GM18858 (cell line): ENCODE measurements at regions not wholly inside any gene's neighbourhood (a gene's known extent, or its start where the extent isn't known, plus 50 kb on each side); places are given as distances from the start of the nearest gene placed in this dataset.
"Not testable (repeated sequence)": the region's sequence is repeated elsewhere in the genome, so short reads cannot be mapped to it uniquely, and the experiment has no call there.

Source experiments
- ATAC-seq: cut with Tn5 transposase; IDR thresholded peaks from one replicate; pipeline ENCODE4 v1.9.1; 2021; ENCODE audit not compliant: unreplicated experiment

DNA sequence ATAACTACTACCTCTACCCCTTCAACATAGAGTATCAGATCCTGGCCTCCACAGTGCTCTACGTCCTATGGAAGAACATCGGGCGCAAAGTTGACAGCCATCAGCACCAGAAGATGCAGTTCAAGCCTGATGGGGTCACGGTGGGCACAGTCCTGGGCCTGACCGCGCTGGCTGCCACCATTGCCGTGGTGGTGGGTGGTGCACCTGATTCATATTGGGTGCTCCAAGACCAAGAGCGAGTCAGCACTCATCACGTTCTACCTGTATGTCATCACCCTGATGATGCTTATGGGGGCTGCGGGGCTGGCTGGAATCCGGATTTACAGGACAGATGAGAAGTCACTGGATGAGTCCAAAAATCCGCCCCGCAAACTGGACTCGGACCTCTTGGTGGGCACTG lies 846.4 kb downstream of the RPIA start:
- ATAC-seq: not testable (repeated sequence)

DNA sequence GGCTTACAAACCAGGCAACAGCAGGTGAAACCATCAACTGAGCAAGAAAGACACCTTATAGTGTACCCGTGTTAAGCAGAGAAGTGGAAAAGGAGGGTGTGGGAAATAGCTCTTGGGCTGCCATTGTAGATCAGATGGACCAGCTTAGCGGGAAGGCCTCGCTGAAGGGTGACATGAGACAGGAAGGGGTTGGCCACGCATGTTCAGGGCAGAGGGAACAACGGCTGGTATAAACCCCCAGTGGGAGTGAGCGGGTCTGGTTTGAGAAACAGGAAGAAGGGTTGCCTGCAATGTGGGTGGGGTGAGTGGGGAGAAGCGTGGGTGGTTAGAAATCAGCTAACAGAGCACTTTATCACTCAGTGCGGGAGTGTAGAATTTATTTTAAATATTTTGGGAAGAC lies 852.6 kb downstream of the RPIA start:
- ATAC-seq: not testable (repeated sequence)

DNA sequence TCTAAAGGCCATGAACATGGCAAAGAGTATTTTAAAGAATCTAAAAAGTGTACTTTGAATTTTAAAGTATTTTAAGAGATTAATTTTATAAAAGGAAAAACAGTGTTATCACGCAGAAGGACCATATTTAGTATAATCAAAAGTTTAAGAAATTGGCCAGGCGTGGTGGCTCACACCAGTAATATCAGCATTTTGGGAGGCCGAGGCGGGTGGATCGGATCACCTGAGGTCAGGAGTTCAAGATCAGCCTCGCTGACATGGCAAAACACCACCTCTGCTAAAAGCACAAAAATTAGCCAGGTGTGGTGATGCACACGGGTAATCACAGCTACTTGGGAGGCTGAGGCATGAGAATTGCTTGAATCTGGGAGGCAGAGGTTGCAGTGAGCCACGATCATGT lies 887.7 kb downstream of the RPIA start:
- not testable (repeated sequence) for ATAC-seq

DNA sequence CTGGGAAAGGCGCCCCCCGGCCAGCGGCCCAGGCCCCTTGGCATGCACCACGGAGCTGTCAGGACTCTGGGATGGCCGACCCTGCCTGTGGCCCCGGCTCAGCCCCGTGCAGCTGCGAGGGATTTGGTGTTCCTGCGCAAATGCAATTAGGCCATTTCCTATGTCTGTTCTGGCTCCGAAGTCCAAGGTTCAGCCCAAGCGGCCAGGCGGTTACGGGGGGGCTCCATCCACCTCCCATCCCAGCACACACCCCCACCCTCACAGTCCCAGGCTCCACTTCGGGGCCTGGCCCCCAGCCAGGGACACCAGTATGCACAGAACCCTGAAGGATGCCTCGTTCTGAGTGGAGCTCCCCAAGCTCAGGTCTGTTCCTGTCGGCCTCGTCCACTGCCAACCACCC lies 891.3 kb downstream of the RPIA start:
- ATAC-seq: not testable (repeated sequence)

DNA sequence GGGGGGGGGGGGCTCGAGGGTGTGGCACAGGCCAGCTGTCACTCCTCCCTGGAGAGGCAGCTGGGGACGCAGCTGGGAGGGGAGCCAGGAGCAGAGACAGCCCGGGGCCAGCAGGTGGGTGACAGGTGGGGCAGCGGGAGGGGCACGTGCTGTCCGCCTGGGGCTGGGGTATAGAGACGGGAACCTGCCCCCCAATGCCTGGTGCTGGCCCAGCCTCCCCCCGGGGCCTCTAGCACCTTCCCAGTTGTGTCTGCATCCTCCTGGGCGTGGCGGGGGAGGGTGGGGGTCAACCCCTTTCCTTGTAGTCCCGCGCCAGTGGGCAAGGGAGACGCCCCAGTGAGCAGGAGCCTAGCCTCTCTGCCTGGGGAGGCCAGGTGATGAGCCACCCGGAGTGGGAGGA lies 892.6 kb downstream of the RPIA start:
- not testable (repeated sequence) for ATAC-seq

DNA sequence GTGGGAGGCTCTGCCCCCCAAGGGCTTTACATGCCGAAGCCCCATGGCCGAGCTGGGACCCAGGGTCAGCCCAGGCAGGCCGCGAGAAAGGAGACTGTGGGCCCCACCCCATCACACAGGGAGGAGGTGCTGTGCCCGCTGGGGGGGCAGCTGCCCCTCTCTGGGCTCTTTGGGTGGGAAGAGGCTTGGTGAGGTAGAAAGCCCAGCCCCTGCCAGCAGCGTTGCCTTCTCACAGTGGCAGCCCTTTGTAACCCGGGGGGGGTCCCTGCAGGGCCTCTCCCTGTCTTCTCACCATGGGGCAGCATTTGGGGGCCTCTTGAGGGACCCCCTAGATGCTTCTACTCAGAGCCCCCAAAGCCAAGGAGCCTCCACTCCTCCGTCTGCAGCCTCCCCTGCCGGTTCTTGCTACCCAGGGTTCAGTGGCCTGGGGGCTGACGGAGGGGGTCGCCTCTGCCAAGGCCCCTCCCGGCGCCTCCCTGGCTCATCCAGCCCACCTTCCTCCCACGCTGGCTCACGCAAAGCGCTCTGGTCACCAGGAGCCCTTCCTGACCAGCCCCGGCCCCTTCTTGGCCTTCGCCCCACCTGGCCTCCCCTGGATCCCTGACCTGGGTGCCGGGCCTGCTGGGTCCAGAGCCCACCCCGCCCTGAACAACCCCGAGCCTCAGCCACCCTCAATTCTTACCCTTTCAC lies 893.5 kb downstream of the RPIA start:
- not testable (repeated sequence) for ATAC-seq

DNA sequence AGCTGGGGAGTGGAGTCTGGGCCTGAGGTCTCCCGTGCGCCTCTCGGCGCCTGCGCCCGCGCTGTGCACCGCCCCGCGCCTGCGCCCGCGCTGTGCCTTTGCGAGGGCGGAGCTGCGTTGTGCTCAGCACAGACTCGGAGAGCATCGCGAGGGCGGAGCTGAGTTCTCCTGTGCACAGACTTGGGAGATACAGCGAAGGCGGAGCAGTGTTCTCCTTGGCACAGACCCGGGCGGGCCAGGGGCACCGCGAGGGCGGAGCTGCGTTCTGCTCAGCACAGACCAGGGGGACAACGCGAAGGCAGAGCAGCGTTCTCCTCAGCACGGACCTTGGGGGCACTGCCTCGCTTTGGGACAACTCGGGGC lies 894.1 kb downstream of the RPIA start:
- peak; percentile 98 for ATAC-seq

DNA sequence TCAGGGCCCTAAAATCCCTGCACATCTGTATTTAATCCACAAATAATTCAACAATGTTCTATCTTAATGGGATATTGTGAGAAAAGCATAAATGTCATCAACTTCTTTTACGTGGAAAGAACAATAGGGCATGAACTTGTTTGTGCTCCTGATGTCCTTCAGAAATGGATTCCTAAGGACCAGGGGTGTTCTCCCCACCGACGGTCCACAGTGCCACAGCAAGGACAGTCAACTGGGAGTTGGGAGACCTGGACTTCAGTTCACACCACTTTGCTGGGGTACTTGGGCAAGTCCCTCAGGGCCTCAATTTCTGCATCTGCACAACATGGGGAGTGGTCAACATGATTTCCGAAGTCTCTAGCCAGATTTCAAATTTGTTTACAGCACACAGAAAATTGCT lies 908.4 kb downstream of the RPIA start:
- not testable (repeated sequence) for ATAC-seq

DNA sequence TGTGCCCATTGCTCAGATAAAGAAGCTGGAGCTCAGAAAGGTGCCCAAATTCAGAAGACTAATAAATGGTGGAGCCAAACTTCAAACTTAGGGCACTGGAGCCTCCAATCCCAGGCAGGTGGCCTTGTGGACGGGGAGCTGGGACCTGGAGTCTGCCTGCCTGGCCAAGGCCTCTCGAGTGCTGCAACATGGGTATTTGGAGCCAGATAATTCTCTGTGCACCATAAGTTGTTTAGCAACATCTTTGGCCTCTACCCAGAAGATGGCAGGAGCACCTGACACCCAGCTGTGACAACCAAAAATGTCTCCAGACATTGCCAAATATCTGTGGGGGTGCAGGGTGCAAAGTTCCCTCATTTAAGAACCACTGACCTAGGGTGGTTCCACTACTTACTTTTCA lies 915.0 kb downstream of the RPIA start:
- ATAC-seq: not testable (repeated sequence)

DNA sequence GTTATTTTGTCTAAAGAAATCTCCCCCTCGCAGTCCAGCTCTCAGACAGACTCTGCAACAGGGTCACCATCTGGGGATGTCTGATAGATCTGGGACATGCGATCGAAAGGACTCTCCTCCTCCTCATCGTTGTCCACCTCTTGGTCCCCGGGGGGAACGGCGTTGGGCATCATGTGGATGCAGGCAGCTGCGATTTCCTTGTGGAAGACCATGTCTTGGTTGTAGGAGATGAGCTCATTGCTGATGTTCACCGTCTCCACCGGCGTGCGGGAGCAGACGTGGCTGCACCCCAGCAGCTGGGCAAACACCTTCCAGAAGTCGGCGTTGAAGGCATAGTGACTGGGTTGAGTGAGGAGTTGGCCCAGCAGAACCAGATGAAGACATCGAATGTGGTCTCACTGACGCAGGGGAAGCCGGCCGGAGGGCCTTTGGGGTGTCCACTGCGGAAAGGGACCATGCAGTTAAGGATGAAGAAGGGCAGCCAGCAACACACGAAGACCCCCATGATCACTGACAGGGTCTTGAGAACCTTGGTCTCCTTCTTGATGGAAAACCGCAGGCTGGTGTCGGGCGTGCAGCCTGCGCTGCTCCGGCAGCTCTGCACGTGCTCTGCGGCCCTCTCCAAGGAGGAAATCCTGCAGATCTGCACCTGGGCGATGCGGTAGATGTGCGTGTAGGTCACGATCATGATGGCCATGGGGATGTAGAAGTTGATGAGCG lies 918.9 kb downstream of the RPIA start:
- not testable (repeated sequence) for ATAC-seq

DNA sequence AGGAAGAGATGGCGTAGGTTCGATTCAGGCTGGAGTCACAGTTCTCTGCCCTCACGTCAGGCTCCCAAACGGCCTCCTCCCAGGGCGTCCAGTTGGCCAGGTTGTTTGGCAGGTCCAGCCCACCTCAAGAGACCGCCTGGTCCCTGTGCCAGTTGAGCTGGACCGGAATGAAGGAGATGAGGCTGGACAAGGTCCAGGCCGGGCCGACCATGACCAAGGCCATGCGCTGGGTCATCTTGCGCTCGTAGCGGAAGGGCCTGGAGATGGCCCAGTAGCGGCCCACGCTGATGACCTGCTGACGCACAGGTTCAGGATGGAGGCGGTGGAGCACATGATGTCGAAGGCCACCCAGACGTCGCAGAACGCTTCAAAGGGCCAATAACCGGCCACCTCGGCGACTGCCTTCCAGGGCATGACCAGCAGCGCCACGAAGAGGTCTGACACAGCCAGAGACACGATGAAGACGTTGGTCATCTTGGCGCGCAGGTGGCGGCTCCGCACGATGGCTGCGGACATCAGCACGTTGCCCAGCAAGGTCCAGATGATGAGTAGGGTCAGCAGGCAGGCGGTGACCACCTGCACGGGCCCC lies 919.5 kb downstream of the RPIA start:
- not testable (repeated sequence) for ATAC-seq

DNA sequence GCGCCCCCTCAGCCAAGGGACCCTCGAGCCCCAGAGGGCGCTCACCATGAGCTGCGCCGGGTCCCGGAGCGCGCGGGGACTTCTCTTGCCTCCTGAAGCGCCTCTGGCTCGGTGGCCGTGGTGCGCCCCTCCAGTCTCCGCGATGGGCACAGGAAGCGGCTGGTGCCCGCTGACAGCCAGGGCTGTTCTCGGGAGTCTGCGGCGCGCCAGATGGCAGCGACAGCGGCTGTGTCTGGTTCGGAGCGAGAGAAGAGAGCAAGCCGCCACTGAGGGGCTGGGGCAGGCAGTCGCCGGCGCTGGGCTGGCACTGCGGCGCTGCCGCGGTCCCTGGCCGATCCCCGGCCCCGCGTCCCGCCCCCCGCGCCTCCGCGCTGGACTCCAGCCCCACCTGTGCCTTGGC lies 920.2 kb downstream of the RPIA start:
- ATAC-seq: not testable (repeated sequence)

DNA sequence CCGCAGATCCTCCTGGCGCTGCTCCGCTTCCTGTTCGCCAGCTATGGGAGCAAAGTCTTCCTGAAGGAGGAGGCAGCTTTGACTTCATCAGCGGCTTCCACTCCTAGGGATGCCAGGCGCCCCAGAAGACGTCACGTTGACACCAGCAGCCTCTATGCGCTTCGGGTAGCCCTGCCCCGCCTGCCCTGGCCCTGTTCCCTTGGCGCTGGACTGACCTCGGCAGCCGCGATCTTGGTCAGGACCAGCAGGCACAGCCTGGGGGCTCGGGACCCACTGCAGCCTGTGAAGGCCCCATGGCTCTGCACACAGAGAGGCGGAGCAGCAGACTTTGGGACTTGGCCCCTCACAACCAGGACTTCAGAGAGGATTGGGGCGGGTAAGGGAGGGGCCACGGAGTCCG lies 957.8 kb downstream of the RPIA start:
- not testable (repeated sequence) for ATAC-seq

DNA sequence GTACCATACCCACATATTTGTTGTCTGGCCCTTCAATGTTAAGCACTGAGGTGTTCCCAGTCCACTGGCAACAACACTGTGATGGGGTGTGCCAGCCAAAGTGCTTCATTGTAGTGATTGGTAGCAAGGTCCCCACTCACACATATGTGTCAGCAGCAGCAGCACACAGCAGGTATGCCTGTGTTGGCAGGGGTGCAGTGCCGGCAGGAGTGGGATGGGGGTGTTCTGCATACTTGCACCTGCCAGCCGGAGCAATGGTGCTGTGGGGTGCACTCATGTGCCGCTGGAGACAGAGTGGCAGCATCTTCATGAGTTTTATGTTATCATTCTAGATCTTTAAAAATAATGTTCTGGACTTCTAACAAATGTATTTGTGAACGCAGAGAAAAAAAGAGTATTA lies 987.8 kb downstream of the RPIA start:
- not testable (repeated sequence) for ATAC-seq
